ENCODE measurements at regions not wholly inside any gene's neighbourhood (a gene's known extent, or its start where the extent isn't known, plus 50 kb on each side); places are given as distances from the start of the nearest gene placed in this dataset.

GRCh38 chr1:163537809-163538208, 216.1 kb downstream of the NUF2 start:
- no peak for TF ChIP-seq CTCF (IDR thresholded peaks at IDR 0.05)
- TF ChIP-seq POLR2AphosphoS5 (IDR thresholded peaks at IDR 0.05) = no peak

All from prostate gland (tissue), 2 donors.